HEK293 (cell line): ENCODE measurements at regions not wholly inside any gene's neighbourhood (a gene's known extent, or its start where the extent isn't known, plus 50 kb on each side); places are given as distances from the start of the nearest gene placed in this dataset.

Experiments used
- CTCF ChIA-PET: fragments of 350-600 bp; formaldehyde crosslinking; extraction: SDS; loops from one replicate; lab custom pipeline; 2021; ENCODE audit warnings: antibody characterized with exemption; lab: Yijun Ruan, JAX
- POLR2A ChIA-PET: fragments of 300-600 bp; formaldehyde crosslinking; extraction: SDS; loops from one replicate; lab custom pipeline; 2020; ENCODE audit warnings: antibody characterized with exemption, inconsistent platforms; lab: Yijun Ruan, JAX
- H3K27ac ChIP-seq: fragments of 200-500 bp; sonication (Bioruptor generic); 2 replicates; pipeline ENCODE4 v1.5.1; 2014; ENCODE audit warnings: low read depth, low read length, control low read depth, inconsistent platforms; ENCODE audit errors: extremely low read depth
- H3K36me3 ChIP-seq, 2 experiments: fragments of 200-500 bp in 1 of 2; sonication (Bioruptor generic) in 1 of 2; 1 replicate in 1 of 2; 2 replicates in 1 of 2; pipeline ENCODE4 v1.5.1; 2014 to 2017; ENCODE audit warnings: inconsistent platforms in 2 of 2, low read length in 2 of 2; ENCODE audit not compliant: control insufficient read depth in 2 of 2, insufficient read depth in 1 of 2
- H3K4me1 ChIP-seq: fragments of 200-500 bp; sonication (Bioruptor generic); 2 replicates; pipeline ENCODE4 v1.5.1; 2014; ENCODE audit warnings: mild to moderate bottlenecking, low read length, inconsistent platforms; ENCODE audit not compliant: control insufficient read depth, insufficient read depth
- H3K4me3 ChIP-seq: 2 replicates; pipeline ENCODE4 v1.5.1; 2011; ENCODE audit warnings: low read depth, mild to moderate bottlenecking, control low read depth, low read length, moderate library complexity
- H3K9me3 ChIP-seq: fragments of 200-500 bp; sonication (Bioruptor generic); 2 replicates; pipeline ENCODE4 v1.5.1; 2014; ENCODE audit warnings: low read depth, low read length, inconsistent platforms; ENCODE audit not compliant: control insufficient read depth, insufficient read depth
- FEZF1 ChIP-seq: fragments of 450-650 bp; formaldehyde crosslinking; IDR thresholded peaks from 2 replicates; pipeline ENCODE4 v1.5.1; 2016; ENCODE audit warnings: missing biosample characterization, missing genetic modification characterization
- GFI1B ChIP-seq: fragments of 450-650 bp; formaldehyde crosslinking; IDR thresholded peaks from 2 replicates; pipeline ENCODE4 v1.5.1; 2016; ENCODE audit warnings: missing biosample characterization, missing genetic modification characterization
- GLI2 ChIP-seq: fragments of 450-650 bp; formaldehyde crosslinking; IDR thresholded peaks from 2 replicates; pipeline ENCODE4; 2017; ENCODE audit warnings: missing biosample characterization, missing genetic modification characterization, low read depth, borderline replicate concordance
- KLF17 ChIP-seq: fragments of 450-650 bp; formaldehyde crosslinking; IDR thresholded peaks from 2 replicates; pipeline ENCODE4 v1.5.1; 2016; ENCODE audit warnings: missing biosample characterization, missing genetic modification characterization
- KLF9 ChIP-seq: fragments of 450-650 bp; formaldehyde crosslinking; IDR thresholded peaks from 2 replicates; pipeline ENCODE4 v1.5.1; 2016; ENCODE audit warnings: missing biosample characterization, missing genetic modification characterization, low read depth
- SP7 ChIP-seq: fragments of 450-650 bp; formaldehyde crosslinking; IDR thresholded peaks from 2 replicates; pipeline ENCODE4 v1.5.1; 2016; ENCODE audit warnings: missing biosample characterization, missing genetic modification characterization
- TRIM28 ChIP-seq: IDR thresholded peaks from 2 replicates; pipeline ENCODE4 v1.6.1; 2011; ENCODE audit warnings: low read length, control low read depth, borderline replicate concordance
- YY1 ChIP-seq: fragments of 450-650 bp; formaldehyde crosslinking; IDR thresholded peaks from 2 replicates; pipeline ENCODE4 v1.5.1; 2018; ENCODE audit warnings: missing biosample characterization, missing genetic modification characterization
- ZBTB7A ChIP-seq: fragments of 450-650 bp; formaldehyde crosslinking; IDR thresholded peaks from 2 replicates; pipeline ENCODE4 v1.5.1; 2016; ENCODE audit warnings: low read depth, missing biosample characterization, missing genetic modification characterization
- ZFHX2 ChIP-seq: fragments of 450-650 bp; formaldehyde crosslinking; conservative IDR thresholded peaks from 2 replicates; pipeline ENCODE4 v1.5.1; 2016; ENCODE audit warnings: missing biosample characterization, missing genetic modification characterization
- ZFP3 ChIP-seq: fragments of 450-650 bp; formaldehyde crosslinking; IDR thresholded peaks from 2 replicates; pipeline ENCODE4 v1.5.1; 2016; ENCODE audit warnings: low read depth, missing biosample characterization, missing genetic modification characterization
- ZNF19 ChIP-seq: fragments of 450-650 bp; formaldehyde crosslinking; IDR thresholded peaks from 2 replicates; pipeline ENCODE4; 2016; ENCODE audit warnings: missing biosample characterization, missing genetic modification characterization, low read depth
- ZNF223 ChIP-seq: fragments of 450-650 bp; formaldehyde crosslinking; IDR thresholded peaks from 2 replicates; pipeline ENCODE4 v1.5.1; 2016; ENCODE audit warnings: missing biosample characterization, missing genetic modification characterization
- ZNF280D ChIP-seq: fragments of 450-650 bp; formaldehyde crosslinking; IDR thresholded peaks from 2 replicates; pipeline ENCODE4 v1.5.1; 2016; ENCODE audit warnings: missing biosample characterization, missing genetic modification characterization
- ZNF354C ChIP-seq: fragments of 450-650 bp; formaldehyde crosslinking; IDR thresholded peaks from 2 replicates; pipeline ENCODE4 v1.5.1; 2016; ENCODE audit warnings: missing biosample characterization, missing genetic modification characterization, low read depth, borderline replicate concordance
- ZNF561 ChIP-seq: fragments of 450-650 bp; IDR thresholded peaks from 2 replicates; pipeline ENCODE4 v1.5.1; 2018; ENCODE audit warnings: missing biosample characterization, missing genetic modification characterization, borderline replicate concordance
- ZNF624 ChIP-seq: fragments of 450-650 bp; formaldehyde crosslinking; IDR thresholded peaks from 2 replicates; pipeline ENCODE4 v1.5.1; 2017; ENCODE audit warnings: missing biosample characterization, missing genetic modification characterization
- ZNF639 ChIP-seq: fragments of 450-650 bp; formaldehyde crosslinking; IDR thresholded peaks from 2 replicates; pipeline ENCODE4 v1.5.1; 2016; ENCODE audit warnings: missing biosample characterization, missing genetic modification characterization
- ZNF660 ChIP-seq: fragments of 450-650 bp; IDR thresholded peaks from 2 replicates; pipeline ENCODE4 v1.5.1; 2018; ENCODE audit warnings: missing biosample characterization, mild to moderate bottlenecking, missing genetic modification characterization
- ZNF785 ChIP-seq: fragments of 450-650 bp; formaldehyde crosslinking; IDR thresholded peaks from 2 replicates; pipeline ENCODE4 v1.5.1; 2016; ENCODE audit warnings: missing biosample characterization, missing genetic modification characterization
- ZXDB ChIP-seq: fragments of 450-650 bp; formaldehyde crosslinking; IDR thresholded peaks from 2 replicates; pipeline ENCODE4 v1.5.1; 2016; ENCODE audit warnings: missing biosample characterization, missing genetic modification characterization
- TF ChIP-seq, protein P1 (sequence below): fragments of 450-650 bp; formaldehyde crosslinking; IDR thresholded peaks from 2 replicates; pipeline ENCODE4; 2016; ENCODE audit warnings: missing biosample characterization, missing genetic modification characterization

- TF ChIP-seq, protein P1, sequence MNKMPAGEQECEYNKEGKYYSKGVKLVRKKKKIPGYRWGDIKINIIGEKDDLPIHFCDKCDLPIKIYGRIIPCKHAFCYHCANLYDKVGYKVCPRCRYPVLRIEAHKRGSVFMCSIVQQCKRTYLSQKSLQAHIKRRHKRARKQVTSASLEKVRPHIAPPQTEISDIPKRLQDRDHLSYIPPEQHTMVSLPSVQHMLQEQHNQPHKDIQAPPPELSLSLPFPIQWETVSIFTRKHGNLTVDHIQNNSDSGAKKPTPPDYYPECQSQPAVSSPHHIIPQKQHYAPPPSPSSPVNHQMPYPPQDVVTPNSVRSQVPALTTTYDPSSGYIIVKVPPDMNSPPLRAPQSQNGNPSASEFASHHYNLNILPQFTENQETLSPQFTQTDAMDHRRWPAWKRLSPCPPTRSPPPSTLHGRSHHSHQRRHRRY (tag by site-specific recombination) = no peak
- TF ChIP-seq ZBTB7A (tag by site-specific recombination) (no peak), SP7 (tag by site-specific recombination) (no peak), ZFP3 (tag by site-specific recombination) (no peak)
These were observed 74.7 kb upstream of the PCAT7 start (continued) for GRCh38 chr9:94480205-94480604.

- ChIA-PET CTCF (interaction anchor here (0.6 kb wide), 1 partner anchor 932 kb away, joined by 3 read pairs; no protein-coding TSS in a partner anchor), POLR2A (no interaction called here)
- H3K4me3 ChIP-seq = no peak overlapping the region
- no peaks in the 10 kb centered on the region for H3K36me3 ChIP-seq
- no peaks in the 10 kb centered on the region for H3K4me1 ChIP-seq
- TF ChIP-seq ZNF280D (tag by site-specific recombination) (no peak), ZNF19 (tag by site-specific recombination) (no peak), ZNF639 (tag by site-specific recombination) (no peak), ZNF785 (tag by site-specific recombination) (no peak), KLF9 (tag by site-specific recombination) (no peak), ZNF561 (tag by site-specific recombination) (no peak), ZNF660 (tag by site-specific recombination) (no peak), GLI2 (no peak), ZNF223 (tag by site-specific recombination) (no peak), KLF17 (tag by site-specific recombination) (no peak), TRIM28 (no peak), SP7 (tag by site-specific recombination) (no peak), ZNF624 (no peak), YY1 (no peak), ZXDB (no peak), ZFHX2 (tag by site-specific recombination) (no peak), GFI1B (no peak), FEZF1 (tag by site-specific recombination) (no peak), ZNF354C (tag by site-specific recombination) (no peak)
- H3K27ac ChIP-seq = no peak overlapping the region
- no peaks in the 10 kb centered on the region for H3K9me3 ChIP-seq
These were observed 72.8 kb upstream of the PCAT7 start for GRCh38 chr9:94482110-94482509.
